Thymus (tissue), 11 donors: ENCODE measurements at regions not wholly inside any gene's neighbourhood (a gene's known extent, or its start where the extent isn't known, plus 50 kb on each side); places are given as distances from the start of the nearest gene placed in this dataset.
"Not testable (repeated sequence)": the region's sequence is repeated elsewhere in the genome, so short reads cannot be mapped to it uniquely, and the experiment has no call there.

Source experiments
- DNase-seq, 9 donors: peaks; one replicate each; pipeline ENCODE4 v3.0.0-alpha.2; 2013; ENCODE audit warnings: low spot score in 9 of 9, low read depth in 6 of 9, missing footprints in 1 of 9
- H3K27ac ChIP-seq, 2 donors: one replicate each; pipeline ENCODE4 v1.5.1; 2013; ENCODE audit warnings: control low read depth in 1 of 2, low read depth in 1 of 2, low read length in 1 of 2, mild to moderate bottlenecking in 1 of 2, moderate library complexity in 1 of 2
- H3K27me3 ChIP-seq, 2 donors: one replicate each; pipeline ENCODE4 v1.5.1; 2013; ENCODE audit warnings: low read length in 1 of 2; ENCODE audit not compliant: control insufficient read depth in 2 of 2, insufficient read depth in 1 of 2
- H3K36me3 ChIP-seq, 2 donors: one replicate each; pipeline ENCODE4 v1.5.1; 2013; ENCODE audit warnings: low read length in 1 of 2, mild to moderate bottlenecking in 1 of 2, moderate library complexity in 1 of 2; ENCODE audit not compliant: control insufficient read depth in 2 of 2, insufficient read depth in 2 of 2
- H3K4me1 ChIP-seq, 2 donors: one replicate each; pipeline ENCODE4 v1.5.1; 2013; ENCODE audit warnings: low read length in 2 of 2; ENCODE audit not compliant: control insufficient read depth in 2 of 2, insufficient read depth in 2 of 2
- H3K4me3 ChIP-seq, 2 donors: one replicate each; pipeline ENCODE4 v1.5.1; 2013; ENCODE audit warnings: low read length in 2 of 2, control low read depth in 1 of 2, mild to moderate bottlenecking in 1 of 2
- H3K9me3 ChIP-seq, 2 donors: one replicate each; pipeline ENCODE4 v1.5.1; 2013; ENCODE audit warnings: low read length in 1 of 2, mild to moderate bottlenecking in 1 of 2; ENCODE audit not compliant: control insufficient read depth in 2 of 2, insufficient read depth in 1 of 2
- WGBS: extraction: QIAGEN DNeasy Blood & Tissue Kit; methylation state at CpG from one replicate; pipeline ENCODE4 v1.1.7; 2013; 5-methylcytosine and 5-hydroxymethylcytosine counted together
- donor health status: healthy.

GRCh38 chr13:79194727-79195126, 211.3 kb downstream of the RBM26 start:
- DNase-seq, result no peak
- no peak overlapping the region for H3K4me3 ChIP-seq
- no peaks in the 10 kb centered on the region for H3K27me3 ChIP-seq
- H3K27ac ChIP-seq, result no peak overlapping the region
- peaks cover 17 to 20% of the 10 kb centered on the region in 2 donors for H3K4me1 ChIP-seq
- 95% methylated on average over 2 of the region's 2 CpGs for WGBS
- no peaks in the 10 kb centered on the region for H3K36me3 ChIP-seq
- no peaks in the 10 kb centered on the region for H3K9me3 ChIP-seq

DNA sequence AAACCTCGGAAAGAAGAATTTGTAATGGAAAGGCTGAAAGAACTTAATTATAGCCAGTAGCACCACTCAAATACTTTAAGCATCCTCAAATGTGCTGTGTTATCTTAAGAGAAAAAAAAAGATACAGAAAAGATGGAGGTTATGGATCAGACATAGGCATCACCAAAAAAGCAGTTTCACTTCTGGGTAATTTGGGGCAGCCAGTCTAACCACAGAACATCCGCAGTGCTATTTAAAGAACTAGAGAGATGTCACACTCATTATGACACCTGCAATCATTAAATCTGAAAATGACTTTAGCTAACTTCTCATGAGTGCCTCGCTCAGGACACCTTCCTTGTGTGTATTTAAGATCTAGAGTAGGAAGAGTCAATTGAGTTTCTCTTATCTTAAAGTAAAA, 211.8 kb downstream of the RBM26 start:
- peaks cover 17 to 20% of the 10 kb centered on the region in 2 donors for H3K4me1 ChIP-seq
- WGBS, result 46% methylated on average over 3 of the region's 3 CpGs
- H3K4me3 ChIP-seq, result no peak overlapping the region
- no peaks in the 10 kb centered on the region for H3K36me3 ChIP-seq
- no peak overlapping the region for H3K27ac ChIP-seq
- peak; percentile 16 to 84 (median 42) for DNase-seq
- H3K27me3 ChIP-seq, result no peaks in the 10 kb centered on the region
- H3K9me3 ChIP-seq, result no peaks in the 10 kb centered on the region

DNA sequence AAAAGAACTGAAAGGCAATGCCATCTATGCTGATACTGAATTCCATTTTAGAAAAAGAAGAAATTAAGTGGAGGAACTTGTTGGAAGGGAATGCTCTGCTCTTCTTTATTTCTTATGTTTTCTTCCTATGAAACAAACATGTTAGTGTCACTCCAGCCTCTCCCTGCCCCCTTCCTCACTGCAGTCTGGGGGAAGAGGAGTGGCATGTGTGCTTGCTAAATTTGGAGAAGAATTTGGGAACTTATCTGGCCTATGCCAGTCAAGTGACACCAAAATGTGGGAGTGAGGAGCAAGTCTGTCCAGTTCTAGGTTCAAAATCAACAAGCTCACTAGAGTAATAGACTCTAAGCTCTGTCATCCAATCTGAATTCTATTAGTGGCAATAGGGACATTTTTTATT, 214.6 kb downstream of the RBM26 start:
- Histone ChIP-seq H3K27ac (no peak overlapping the region), H3K4me1 (peaks cover 17 to 19% of the 10 kb centered on the region in 2 donors), H3K4me3 (no peak overlapping the region), H3K9me3 (no peaks in the 10 kb centered on the region), H3K27me3 (no peaks in the 10 kb centered on the region), H3K36me3 (no peaks in the 10 kb centered on the region)
- no peak for DNase-seq

DNA sequence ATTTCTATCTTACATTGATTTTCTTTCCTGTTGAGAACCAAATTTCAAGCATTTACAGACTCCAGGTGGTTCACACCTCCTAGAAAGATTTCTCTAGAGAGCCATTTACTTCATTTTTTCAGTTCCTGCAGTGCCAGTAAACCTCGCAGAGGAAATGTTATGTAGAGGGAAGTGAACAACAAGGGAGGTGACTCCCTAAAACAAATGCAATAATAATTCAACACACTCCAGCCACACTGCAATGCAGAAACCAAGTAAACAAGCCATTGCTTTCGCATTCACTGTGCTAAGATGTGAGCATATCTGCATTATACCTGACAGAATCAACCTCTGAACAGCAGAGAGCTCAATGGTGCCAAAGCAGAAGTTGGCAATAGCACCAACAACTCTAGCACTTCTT, 215.1 kb downstream of the RBM26 start:
- no peaks in the 10 kb centered on the region for H3K27me3 ChIP-seq
- H3K9me3 ChIP-seq, result no peaks in the 10 kb centered on the region
- H3K4me3 ChIP-seq, result no peak overlapping the region
- no peak overlapping the region for H3K27ac ChIP-seq
- peaks cover 17% of the 10 kb centered on the region in 2 donors for H3K4me1 ChIP-seq
- H3K36me3 ChIP-seq, result no peaks in the 10 kb centered on the region
- WGBS, result 63% methylated on average over 2 of the region's 2 CpGs
- DNase-seq, result no peak

DNA sequence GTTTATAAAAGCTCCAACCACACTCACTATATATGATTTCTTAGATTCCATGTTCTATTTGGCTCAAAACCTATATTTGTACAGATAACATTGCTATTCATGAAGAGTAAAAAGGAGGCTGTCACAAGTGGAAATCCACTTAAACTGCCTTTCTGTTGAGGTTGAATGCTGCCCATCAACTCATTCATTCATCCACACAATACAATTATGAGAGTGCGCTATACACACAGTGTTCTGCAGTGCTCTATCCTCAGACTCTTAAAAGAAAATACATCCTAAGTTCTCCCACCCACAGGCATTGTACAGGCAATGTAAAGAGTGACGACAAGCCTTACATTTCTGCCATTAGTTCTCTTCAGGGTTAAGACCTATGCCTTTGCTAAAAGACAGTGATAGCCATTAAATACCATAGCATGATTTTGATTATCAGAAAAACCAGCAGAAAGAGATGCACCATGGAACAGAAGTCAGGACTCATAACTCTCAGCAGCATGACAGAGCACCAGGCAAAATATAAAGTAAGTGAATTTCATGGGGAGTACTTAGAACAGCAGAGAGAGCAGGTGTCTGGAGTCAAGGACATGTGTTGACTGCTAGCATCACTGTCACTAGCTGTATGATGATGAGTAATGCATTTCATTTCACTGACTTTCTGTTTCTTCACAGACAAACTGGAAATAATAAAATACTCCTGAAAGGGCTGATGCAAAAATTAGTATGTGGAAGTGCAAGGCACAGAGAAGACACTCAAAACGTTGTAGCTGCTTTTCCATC, 218.0 kb downstream of the RBM26 start:
- Histone ChIP-seq H3K27me3 (no peaks in the 10 kb centered on the region), H3K36me3 (no peaks in the 10 kb centered on the region), H3K27ac (no peak overlapping the region), H3K9me3 (no peaks in the 10 kb centered on the region), H3K4me3 (no peak overlapping the region), H3K4me1 (peaks cover 10 to 12% of the 10 kb centered on the region in 2 donors)
- WGBS, result 73% methylated on average over 3 of the region's 3 CpGs
- DNase-seq, result no peak

GRCh38 chr13:79185580-79185979, 220.5 kb downstream of the RBM26 start:
- no peak for DNase-seq
- Histone ChIP-seq H3K27me3 (no peaks in the 10 kb centered on the region), H3K4me3 (no peak overlapping the region), H3K36me3 (no peaks in the 10 kb centered on the region), H3K9me3 (no peaks in the 10 kb centered on the region), H3K4me1 (no peaks in the 10 kb centered on the region), H3K27ac (no peak overlapping the region)
- WGBS, result 69% methylated on average over 3 of the region's 3 CpGs

GRCh38 chr13:79183231-79183630, 222.8 kb downstream of the RBM26 start:
- no peak for DNase-seq
- Histone ChIP-seq H3K4me3 (no peak overlapping the region), H3K27me3 (no peaks in the 10 kb centered on the region), H3K4me1 (no peaks in the 10 kb centered on the region), H3K27ac (no peak overlapping the region), H3K9me3 (no peaks in the 10 kb centered on the region), H3K36me3 (no peaks in the 10 kb centered on the region)
- 97% methylated on average over 2 of the region's 2 CpGs for WGBS

DNA sequence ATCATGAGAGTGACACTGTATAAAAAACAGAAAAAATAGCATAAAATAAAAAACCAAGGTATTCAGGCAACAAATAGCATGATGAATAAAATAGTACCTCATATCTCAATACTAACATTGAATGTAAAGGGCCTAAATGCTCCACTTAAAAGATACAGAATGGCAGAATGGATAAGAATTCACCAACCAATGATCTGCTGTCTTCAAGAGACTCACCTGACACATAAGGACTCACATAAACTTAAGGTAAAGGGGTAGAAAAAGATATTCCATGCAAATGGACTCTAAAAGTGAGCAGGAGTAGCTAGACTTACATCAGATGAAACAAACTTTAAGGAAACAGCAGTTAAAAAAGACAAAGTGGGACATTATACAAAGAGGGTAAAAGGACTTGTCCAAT, 232.4 kb downstream of the RBM26 start:
- H3K36me3 ChIP-seq, H3K27ac ChIP-seq, H3K27me3 ChIP-seq, H3K4me1 ChIP-seq, H3K9me3 ChIP-seq, H3K4me3 ChIP-seq, DNase-seq: not testable (repeated sequence)

DNA sequence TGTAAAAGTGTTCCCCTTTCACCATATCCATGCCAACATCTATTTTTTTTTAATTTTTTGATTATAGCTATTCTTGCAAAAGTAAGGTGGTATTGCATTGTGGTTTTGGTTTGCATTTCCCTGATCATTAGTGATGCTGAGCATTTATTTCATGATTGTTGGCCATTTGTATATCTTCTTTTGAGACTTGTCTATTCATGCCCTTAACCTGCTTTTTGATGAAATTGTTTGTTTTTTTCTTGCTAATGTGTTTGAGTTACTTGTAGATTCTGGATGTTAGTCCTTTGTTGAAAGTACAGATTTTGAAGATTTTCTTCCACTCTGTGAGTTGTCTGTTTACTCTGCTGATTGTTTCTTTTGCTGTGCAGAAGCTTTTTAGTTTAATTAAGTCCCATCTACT, 233.1 kb downstream of the RBM26 start:
- H3K36me3 ChIP-seq, H3K27me3 ChIP-seq, DNase-seq, H3K4me3 ChIP-seq, H3K9me3 ChIP-seq, H3K27ac ChIP-seq, H3K4me1 ChIP-seq: not testable (repeated sequence)
